ENCODE measurements at regions not wholly inside any gene's neighbourhood (a gene's known extent, or its start where the extent isn't known, plus 50 kb on each side); places are given as distances from the start of the nearest gene placed in this dataset.

GRCh38 chr1:201702936-201703335, 126.0 kb upstream of the IPO9 start:
- no peak for TF ChIP-seq CTCF (IDR thresholded peaks at IDR 0.05)
- H3K9ac ChIP-seq: no peak overlapping the region
- H3K27me3 ChIP-seq (ENCODE audit: control insufficient read depth, insufficient read depth, low read length): no peaks in the 10 kb centered on the region
- no peak overlapping the region for H3K27ac ChIP-seq
- no peaks in the 10 kb centered on the region for H3K79me2 ChIP-seq
- no peaks in the 10 kb centered on the region for H3K9me3 ChIP-seq (ENCODE audit: control insufficient read depth, low read length)
- no peak overlapping the region for H2AFZ ChIP-seq
- H3K36me3 ChIP-seq (ENCODE audit: control insufficient read depth, insufficient read depth, low read length): no peaks in the 10 kb centered on the region
- no peak overlapping the region for H3K4me2 ChIP-seq (ENCODE audit: low read length)
- no peak overlapping the region for H3K4me3 ChIP-seq (ENCODE audit: low read depth, low read length)
- H3K4me1 ChIP-seq: peaks cover 2% of the 10 kb centered on the region

- no peak overlapping the region for H3K27ac ChIP-seq
- H3K9ac ChIP-seq: no peak overlapping the region
- no peaks in the 10 kb centered on the region for H3K36me3 ChIP-seq (ENCODE audit: control insufficient read depth, insufficient read depth, low read length)
- H3K9me3 ChIP-seq (ENCODE audit: control insufficient read depth, low read length): no peaks in the 10 kb centered on the region
- no peak overlapping the region for H3K4me2 ChIP-seq (ENCODE audit: low read length)
- peaks cover 2% of the 10 kb centered on the region for H3K4me1 ChIP-seq
- no peak overlapping the region for H3K4me3 ChIP-seq (ENCODE audit: low read depth, low read length)
- H3K79me2 ChIP-seq: no peaks in the 10 kb centered on the region
- peak; percentile 89 for TF ChIP-seq CTCF (IDR thresholded peaks at IDR 0.05)
- no peaks in the 10 kb centered on the region for H3K27me3 ChIP-seq (ENCODE audit: control insufficient read depth, insufficient read depth, low read length)
- no peak overlapping the region for H2AFZ ChIP-seq
Measured at GRCh38 chr1:201703621-201704438, 125.1 kb upstream of the IPO9 start.

- Histone ChIP-seq H3K36me3 (ENCODE audit: control insufficient read depth, insufficient read depth, low read length) (no peaks in the 10 kb centered on the region), H3K4me3 (ENCODE audit: low read depth, low read length) (no peak overlapping the region), H3K9me3 (ENCODE audit: control insufficient read depth, low read length) (no peaks in the 10 kb centered on the region), H3K4me1 (peaks cover 2% of the 10 kb centered on the region), H3K4me2 (ENCODE audit: low read length) (no peak overlapping the region), H3K27ac (no peak overlapping the region), H3K9ac (no peak overlapping the region), H3K79me2 (no peaks in the 10 kb centered on the region), H2AFZ (no peak overlapping the region), H3K27me3 (ENCODE audit: control insufficient read depth, insufficient read depth, low read length) (no peaks in the 10 kb centered on the region)
- no peak for TF ChIP-seq CTCF (IDR thresholded peaks at IDR 0.05)
Measured at GRCh38 chr1:201704439-201704792, 124.5 kb upstream of the IPO9 start.

GRCh38 chr1:201705389-201705788, 123.6 kb upstream of the IPO9 start:
- Histone ChIP-seq H3K27me3 (ENCODE audit: control insufficient read depth, insufficient read depth, low read length) (no peaks in the 10 kb centered on the region), H3K36me3 (ENCODE audit: control insufficient read depth, insufficient read depth, low read length) (no peaks in the 10 kb centered on the region), H3K9ac (no peak overlapping the region), H2AFZ (no peak overlapping the region), H3K4me1 (peaks cover 2% of the 10 kb centered on the region), H3K27ac (no peak overlapping the region), H3K4me2 (ENCODE audit: low read length) (no peak overlapping the region), H3K9me3 (ENCODE audit: control insufficient read depth, low read length) (no peaks in the 10 kb centered on the region), H3K79me2 (no peaks in the 10 kb centered on the region), H3K4me3 (ENCODE audit: low read depth, low read length) (no peak overlapping the region)
- no peak for TF ChIP-seq CTCF (IDR thresholded peaks at IDR 0.05)

- H3K27ac ChIP-seq: no peak overlapping the region
- no peak overlapping the region for H3K4me3 ChIP-seq (ENCODE audit: low read depth, low read length)
- no peak for TF ChIP-seq CTCF (IDR thresholded peaks at IDR 0.05)
- no peaks in the 10 kb centered on the region for H3K9me3 ChIP-seq (ENCODE audit: control insufficient read depth, low read length)
- H3K36me3 ChIP-seq (ENCODE audit: control insufficient read depth, insufficient read depth, low read length): no peaks in the 10 kb centered on the region
- H3K4me2 ChIP-seq (ENCODE audit: low read length): no peak overlapping the region
- H2AFZ ChIP-seq: no peak overlapping the region
- H3K9ac ChIP-seq: no peak overlapping the region
- H3K4me1 ChIP-seq: peaks cover 2% of the 10 kb centered on the region
- no peaks in the 10 kb centered on the region for H3K79me2 ChIP-seq
- H3K27me3 ChIP-seq (ENCODE audit: control insufficient read depth, insufficient read depth, low read length): no peaks in the 10 kb centered on the region
Measured at GRCh38 chr1:201706109-201706508, 122.8 kb upstream of the IPO9 start.
